LHCN-M2 (cell line): ENCODE measurements at regions not wholly inside any gene's neighbourhood (a gene's known extent, or its start where the extent isn't known, plus 50 kb on each side); places are given as distances from the start of the nearest gene placed in this dataset.

Experiments used
- DNase-seq: peaks from one replicate; pipeline ENCODE4 v3.0.0-alpha.2; 2012; ENCODE audit warnings: low read depth

DNA sequence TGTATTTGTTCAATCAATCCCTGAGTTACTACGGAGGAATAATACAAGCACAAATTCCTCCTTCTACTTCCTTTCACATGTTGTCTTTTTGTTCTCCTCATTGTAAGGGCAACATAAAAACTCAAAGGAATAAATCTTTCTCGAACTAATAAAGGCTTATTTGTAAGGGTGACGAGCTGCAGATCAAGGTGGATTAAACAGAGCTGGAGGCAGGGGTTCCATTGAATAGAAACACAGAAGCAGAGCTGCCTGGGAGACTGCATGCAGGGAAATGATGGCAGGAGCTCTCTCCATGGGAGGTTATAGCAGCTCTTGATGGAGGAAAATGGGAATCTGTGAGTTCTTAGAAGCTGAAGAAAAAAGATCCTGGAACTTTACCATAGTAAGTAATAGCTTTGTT is 160.2 kb downstream of the CYYR1 start:
- DNase-seq: no peak

- no peak for DNase-seq
Observed at GRCh38 chr21:26409735-26410134, 163.4 kb downstream of the CYYR1 start.

GRCh38 chr21:26408511-26408910 is 164.6 kb downstream of the CYYR1 start:
- DNase-seq: no peak

GRCh38 chr21:26406526-26406925 is 166.6 kb downstream of the CYYR1 start:
- no peak for DNase-seq

- peak; percentile 91 for DNase-seq
Observed at GRCh38 chr21:26405735-26406361, 167.2 kb downstream of the CYYR1 start.

GRCh38 chr21:26405071-26405470 is 168.0 kb downstream of the CYYR1 start:
- DNase-seq: peak; percentile 53

GRCh38 chr21:26404288-26404687 is 168.8 kb downstream of the CYYR1 start:
- DNase-seq: no peak

GRCh38 chr21:26403321-26403720 is 169.8 kb downstream of the CYYR1 start:
- DNase-seq: no peak

DNA sequence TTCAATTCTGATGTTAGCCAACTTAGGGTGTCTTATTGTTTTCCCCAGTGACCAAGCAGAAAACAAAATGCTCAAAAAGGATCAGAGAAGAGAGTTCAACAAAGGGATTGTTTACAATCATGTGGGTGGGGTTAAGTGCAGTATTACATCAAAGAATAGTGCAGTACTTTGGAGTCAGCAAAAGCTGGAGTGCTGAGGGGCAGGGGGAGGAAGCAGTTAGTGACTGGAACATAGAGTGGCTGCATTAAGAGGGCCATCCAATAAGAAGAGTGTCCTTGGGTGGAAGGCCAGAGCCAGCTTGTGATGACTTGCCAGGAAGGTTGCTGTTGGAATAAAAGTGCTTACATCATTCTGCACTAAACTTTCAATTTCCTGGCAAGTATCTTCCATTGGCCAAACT is 175.5 kb downstream of the CYYR1 start:
- DNase-seq: no peak

DNA sequence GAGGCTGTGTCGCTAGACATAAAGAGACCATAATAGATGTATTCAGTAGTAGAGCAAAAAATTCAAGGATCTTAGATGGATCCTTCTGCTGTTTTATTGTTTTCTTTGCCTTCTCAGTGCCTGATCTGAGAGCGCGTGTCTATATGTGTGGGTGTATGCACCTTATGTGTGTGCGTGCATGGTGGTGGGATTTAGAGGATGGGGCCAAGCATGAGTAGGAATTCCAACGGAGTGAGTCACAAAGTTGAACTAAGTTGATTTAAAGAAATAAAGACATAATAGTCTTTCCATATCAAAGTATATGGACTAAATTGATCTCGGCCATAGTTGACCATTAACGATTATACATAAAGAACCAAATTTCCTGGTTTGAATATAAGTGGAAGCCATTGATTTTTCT is 178.7 kb downstream of the CYYR1 start:
- no peak for DNase-seq

DNA sequence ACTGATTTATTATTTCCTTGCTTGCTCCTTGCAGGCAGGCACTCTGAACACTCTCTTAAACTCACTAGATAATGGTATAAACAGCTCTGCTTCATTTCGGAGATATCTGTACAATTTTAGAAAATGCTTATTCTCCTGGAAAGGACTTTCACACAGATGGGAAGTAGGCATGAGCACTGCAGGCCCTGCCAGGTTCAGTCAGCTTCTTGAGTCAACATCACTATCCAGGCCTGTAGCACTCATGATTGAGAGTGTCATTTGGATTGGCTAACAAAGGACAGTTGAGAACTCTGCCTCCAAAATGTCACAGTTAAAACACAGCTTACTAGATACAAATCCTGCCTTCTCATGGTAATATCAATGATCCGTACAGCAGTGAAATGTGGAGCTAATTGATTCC is 181.9 kb downstream of the CYYR1 start:
- no peak for DNase-seq

DNA sequence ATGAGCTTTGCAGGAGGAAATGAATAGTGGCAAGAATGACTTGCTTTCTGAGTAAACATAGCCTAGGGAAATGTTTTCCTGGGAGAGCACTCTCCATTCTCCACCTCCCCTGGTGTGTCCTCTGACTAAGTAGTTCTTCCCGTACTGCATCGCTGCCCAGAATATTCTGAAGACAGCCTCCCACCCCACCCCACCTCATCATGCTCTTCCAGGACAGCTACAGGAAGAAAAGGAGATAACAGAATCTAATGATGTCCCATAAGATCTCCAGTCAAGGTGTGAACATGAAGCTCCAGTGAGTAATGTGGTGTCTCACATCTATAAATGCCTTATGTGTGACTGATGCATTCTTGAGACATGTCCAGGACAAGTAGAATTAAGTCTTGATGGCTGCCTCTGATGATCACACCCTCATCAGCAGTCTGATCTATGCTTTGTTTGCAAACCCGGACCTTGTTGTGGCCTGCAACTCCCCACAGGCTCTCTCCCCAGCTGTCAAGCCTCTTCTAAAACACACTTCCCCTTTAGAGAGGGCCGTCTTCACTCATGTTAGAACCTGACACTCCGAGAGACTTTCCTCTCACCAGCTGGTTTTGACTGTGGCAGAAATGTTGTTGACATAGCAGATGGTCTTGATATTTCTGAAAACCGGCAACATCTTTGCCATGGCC is 183.0 kb downstream of the CYYR1 start:
- DNase-seq: peak; percentile 92

- peak; percentile 78 for DNase-seq
Observed at GRCh38 chr21:26388731-26389231, 184.3 kb downstream of the CYYR1 start.

DNA sequence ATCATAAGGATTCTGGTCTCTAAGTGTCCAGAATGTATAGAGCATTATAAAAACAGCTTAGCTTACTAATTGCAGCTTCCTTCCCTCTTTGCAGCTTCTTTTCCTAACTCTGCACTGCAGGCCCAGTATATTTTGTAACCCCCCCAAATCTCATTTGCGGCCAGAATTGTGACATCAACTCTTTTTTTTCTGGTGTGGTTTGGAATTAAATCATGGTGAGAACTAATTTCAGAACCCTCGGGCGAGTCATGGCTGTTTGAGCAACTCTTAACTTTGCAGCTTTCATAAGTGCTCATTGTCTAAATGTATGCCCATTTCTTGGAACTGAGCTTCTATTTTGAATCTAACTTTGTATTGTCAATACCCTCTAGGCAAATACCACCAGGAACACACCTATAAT is 187.4 kb downstream of the CYYR1 start:
- DNase-seq: peak; percentile 63

GRCh38 chr21:26379561-26379960 is 193.5 kb downstream of the CYYR1 start:
- DNase-seq: no peak

DNA sequence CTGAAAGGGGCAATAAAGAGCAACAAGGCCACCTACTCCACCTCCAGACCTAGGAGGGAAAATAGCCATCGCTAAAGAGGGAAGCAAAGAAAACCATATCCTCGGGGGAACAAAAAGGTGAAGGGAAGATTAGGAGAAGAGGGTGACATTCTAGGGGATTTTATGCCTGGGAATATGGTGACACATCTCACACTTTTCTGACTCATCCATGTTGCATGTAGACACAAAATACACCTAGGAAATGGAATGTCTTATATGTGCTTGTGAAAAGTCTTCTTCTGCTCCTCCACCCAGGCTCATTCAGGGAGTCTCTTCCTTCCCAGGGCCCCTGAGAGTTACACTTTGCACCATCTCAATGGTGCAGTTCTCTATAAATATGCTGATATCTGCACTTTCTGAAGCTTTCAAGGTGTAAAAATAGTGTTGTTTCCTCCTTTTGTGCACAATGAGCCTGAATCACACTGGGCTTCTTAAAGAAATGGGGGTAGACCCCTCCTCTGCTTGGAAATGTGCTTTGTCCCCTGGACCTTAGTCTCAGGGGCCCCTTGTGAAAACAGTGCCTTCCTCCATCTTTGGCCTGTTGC is 195.9 kb downstream of the CYYR1 start:
- no peak for DNase-seq

DNA sequence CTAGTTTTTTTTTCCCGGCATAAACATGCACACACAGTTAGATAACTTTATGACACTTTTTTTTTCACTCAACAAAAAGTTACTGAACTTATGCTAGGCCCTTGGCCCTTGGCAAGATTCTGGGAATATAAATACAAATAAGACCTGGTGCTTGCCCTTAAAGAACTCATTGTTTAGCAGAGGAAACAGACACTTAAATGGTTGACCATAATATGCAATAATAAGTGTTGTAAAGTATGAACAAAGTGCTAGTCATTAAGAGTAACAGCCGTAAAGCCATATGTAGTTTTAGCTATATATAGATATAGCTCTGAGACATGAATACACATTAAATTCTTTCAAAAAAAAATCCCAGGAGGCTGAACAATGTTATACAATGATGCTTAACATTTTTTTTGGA is 198.3 kb downstream of the CYYR1 start:
- no peak for DNase-seq

- DNase-seq: no peak
Observed at GRCh38 chr21:26368591-26369320, 198.2 kb upstream of the APP start.

GRCh38 chr21:26366781-26367180 is 196.2 kb upstream of the APP start:
- DNase-seq: peak; percentile 36

DNA sequence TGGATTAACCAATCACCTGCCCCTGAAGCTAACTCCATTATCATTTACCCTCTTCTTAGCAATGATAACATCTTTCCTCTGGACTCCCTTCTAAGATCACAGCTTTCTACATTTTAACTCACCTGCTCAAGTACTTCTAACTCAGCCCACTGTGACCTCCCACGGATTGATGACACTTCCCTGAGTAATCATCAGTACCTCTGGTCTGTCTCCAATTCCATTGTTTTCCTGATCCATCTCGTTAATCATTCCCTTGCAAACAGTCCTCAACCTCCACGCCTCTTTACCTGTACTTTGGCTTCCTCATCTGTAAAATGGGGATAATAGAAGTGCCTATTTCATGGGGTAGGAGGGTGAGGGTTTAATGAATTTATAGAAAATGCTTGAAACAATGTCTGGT is 195.3 kb upstream of the APP start:
- DNase-seq: no peak

GRCh38 chr21:26351661-26352060 is 181.1 kb upstream of the APP start:
- peak; percentile 18 for DNase-seq

GRCh38 chr21:26332867-26333266 is 162.3 kb upstream of the APP start:
- DNase-seq: no peak
